HL-60 (cell line): ENCODE measurements at regions not wholly inside any gene's neighbourhood (a gene's known extent, or its start where the extent isn't known, plus 50 kb on each side); places are given as distances from the start of the nearest gene placed in this dataset.
A peak's percentile ranks its signal among the peaks of the same experiment; 100 is the strongest.

Experiments
- GABPA ChIP-seq: IDR thresholded peaks from 2 replicates; pipeline ENCODE4 v1.6.1; 2012; ENCODE audit warnings: low read depth
- POLR2AphosphoS5 ChIP-seq: IDR thresholded peaks from 2 replicates; pipeline ENCODE4 v1.6.1; 2012; ENCODE audit warnings: low read depth
- SPI1 ChIP-seq: IDR thresholded peaks from 2 replicates; pipeline ENCODE4 v1.6.1; 2012; ENCODE audit warnings: low read depth, mild to moderate bottlenecking, borderline replicate concordance
- TF ChIP-seq, protein P1 (sequence below): IDR thresholded peaks from one replicate; pipeline ENCODE4 v1.5.1; 2011; ENCODE audit warnings: low read length, control low read depth, inconsistent platforms; ENCODE audit not compliant: insufficient read depth
- TF ChIP-seq, protein P2 (sequence below): IDR thresholded peaks from 2 replicates; pipeline ENCODE4 v1.6.1; 2012; ENCODE audit warnings: low read depth; ENCODE audit not compliant: insufficient replicate concordance

DNA sequence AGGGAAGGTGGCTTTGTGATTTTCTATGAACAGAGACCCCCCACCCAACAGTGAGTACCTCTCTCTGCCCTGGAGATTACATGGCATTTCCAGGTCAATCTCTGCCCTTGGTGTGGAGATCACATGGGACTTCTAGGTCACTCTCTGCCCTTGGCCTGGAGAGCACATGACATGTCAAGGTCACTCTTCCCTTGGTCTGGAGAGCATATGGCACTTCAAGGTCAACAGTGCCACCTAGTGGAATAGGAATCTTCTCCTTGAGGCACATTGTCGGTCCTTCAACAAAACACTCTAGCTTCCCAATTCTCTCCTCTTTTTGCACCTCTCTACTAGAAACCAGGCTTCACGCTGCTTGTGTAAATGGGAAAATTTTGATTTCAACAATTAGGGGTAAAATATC is 66.2 kb upstream of the TACR3 start:
- no peak for TF ChIP-seq SPI1
- TF ChIP-seq, protein P1, sequence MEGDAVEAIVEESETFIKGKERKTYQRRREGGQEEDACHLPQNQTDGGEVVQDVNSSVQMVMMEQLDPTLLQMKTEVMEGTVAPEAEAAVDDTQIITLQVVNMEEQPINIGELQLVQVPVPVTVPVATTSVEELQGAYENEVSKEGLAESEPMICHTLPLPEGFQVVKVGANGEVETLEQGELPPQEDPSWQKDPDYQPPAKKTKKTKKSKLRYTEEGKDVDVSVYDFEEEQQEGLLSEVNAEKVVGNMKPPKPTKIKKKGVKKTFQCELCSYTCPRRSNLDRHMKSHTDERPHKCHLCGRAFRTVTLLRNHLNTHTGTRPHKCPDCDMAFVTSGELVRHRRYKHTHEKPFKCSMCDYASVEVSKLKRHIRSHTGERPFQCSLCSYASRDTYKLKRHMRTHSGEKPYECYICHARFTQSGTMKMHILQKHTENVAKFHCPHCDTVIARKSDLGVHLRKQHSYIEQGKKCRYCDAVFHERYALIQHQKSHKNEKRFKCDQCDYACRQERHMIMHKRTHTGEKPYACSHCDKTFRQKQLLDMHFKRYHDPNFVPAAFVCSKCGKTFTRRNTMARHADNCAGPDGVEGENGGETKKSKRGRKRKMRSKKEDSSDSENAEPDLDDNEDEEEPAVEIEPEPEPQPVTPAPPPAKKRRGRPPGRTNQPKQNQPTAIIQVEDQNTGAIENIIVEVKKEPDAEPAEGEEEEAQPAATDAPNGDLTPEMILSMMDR: peak; percentile 12
- TF ChIP-seq, protein P2, sequence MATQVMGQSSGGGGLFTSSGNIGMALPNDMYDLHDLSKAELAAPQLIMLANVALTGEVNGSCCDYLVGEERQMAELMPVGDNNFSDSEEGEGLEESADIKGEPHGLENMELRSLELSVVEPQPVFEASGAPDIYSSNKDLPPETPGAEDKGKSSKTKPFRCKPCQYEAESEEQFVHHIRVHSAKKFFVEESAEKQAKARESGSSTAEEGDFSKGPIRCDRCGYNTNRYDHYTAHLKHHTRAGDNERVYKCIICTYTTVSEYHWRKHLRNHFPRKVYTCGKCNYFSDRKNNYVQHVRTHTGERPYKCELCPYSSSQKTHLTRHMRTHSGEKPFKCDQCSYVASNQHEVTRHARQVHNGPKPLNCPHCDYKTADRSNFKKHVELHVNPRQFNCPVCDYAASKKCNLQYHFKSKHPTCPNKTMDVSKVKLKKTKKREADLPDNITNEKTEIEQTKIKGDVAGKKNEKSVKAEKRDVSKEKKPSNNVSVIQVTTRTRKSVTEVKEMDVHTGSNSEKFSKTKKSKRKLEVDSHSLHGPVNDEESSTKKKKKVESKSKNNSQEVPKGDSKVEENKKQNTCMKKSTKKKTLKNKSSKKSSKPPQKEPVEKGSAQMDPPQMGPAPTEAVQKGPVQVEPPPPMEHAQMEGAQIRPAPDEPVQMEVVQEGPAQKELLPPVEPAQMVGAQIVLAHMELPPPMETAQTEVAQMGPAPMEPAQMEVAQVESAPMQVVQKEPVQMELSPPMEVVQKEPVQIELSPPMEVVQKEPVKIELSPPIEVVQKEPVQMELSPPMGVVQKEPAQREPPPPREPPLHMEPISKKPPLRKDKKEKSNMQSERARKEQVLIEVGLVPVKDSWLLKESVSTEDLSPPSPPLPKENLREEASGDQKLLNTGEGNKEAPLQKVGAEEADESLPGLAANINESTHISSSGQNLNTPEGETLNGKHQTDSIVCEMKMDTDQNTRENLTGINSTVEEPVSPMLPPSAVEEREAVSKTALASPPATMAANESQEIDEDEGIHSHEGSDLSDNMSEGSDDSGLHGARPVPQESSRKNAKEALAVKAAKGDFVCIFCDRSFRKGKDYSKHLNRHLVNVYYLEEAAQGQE: no peak
- no peak for TF ChIP-seq GABPA
- TF ChIP-seq POLR2AphosphoS5: no peak
